Epithelial cell of proximal tubule (primary cell): ENCODE measurements at regions not wholly inside any gene's neighbourhood (a gene's known extent, or its start where the extent isn't known, plus 50 kb on each side); places are given as distances from the start of the nearest gene placed in this dataset.

Experiments used
- DNase-seq: peaks from one replicate; pipeline ENCODE4 v3.0.0-alpha.2; 2011; ENCODE audit warnings: low read depth
- H3K4me3 ChIP-seq: 2 replicates; pipeline ENCODE4 v1.5.1; 2011; ENCODE audit warnings: low read depth, mild to moderate bottlenecking, low read length
- CTCF ChIP-seq: conservative IDR thresholded peaks from 2 replicates; pipeline ENCODE4 v1.5.1; 2012; ENCODE audit warnings: low read depth, mild to moderate bottlenecking, low read length

DNA sequence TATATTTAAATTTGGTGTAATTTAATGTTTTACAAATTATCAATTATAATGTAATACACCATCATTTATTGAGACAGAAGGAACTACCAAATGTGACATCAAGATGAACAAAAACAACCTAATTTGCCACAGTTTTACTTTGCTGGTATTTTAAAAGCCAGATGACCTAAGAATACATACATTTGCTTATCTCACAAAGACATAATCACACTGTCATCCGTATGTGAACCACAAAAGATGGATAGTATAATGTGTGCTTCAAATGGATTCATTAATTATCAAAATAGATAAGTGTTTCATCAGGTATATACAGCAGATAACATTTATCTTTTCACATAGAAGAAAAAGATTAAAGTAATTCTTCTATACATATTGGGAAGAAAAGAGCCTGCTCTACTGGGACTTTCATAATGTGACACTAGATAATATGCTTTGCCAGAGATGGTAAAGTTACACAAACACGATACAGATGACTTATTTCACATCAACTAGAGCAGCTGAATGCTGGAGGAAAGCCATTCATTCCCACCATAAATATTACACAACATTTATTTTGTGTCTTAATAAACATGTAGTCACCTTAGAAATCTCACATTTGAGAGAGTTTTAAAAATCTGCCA is 278.5 kb downstream of the ISL1 start:
- no peak overlapping the region for H3K4me3 ChIP-seq
- TF ChIP-seq CTCF = no peak
- no peak for DNase-seq

GRCh38 chr5:51664491-51665250 is 281.4 kb downstream of the ISL1 start:
- no peak for TF ChIP-seq CTCF
- DNase-seq = no peak

GRCh38 chr5:51665251-51665593 is 282.0 kb downstream of the ISL1 start:
- no peak for DNase-seq
- H3K4me3 ChIP-seq = no peak overlapping the region
- no peak for TF ChIP-seq CTCF

More at GRCh38 chr5:51664491-51665250, 281.4 kb downstream of the ISL1 start:
- H3K4me3 ChIP-seq = no peak overlapping the region

- H3K4me3 ChIP-seq = no peak overlapping the region
- TF ChIP-seq CTCF = no peak
- no peak for DNase-seq
These were observed 285.8 kb downstream of the ISL1 start for GRCh38 chr5:51669095-51669494.

- DNase-seq = no peak
- no peak overlapping the region for H3K4me3 ChIP-seq
- TF ChIP-seq CTCF = no peak
These were observed 295.1 kb downstream of the ISL1 start for GRCh38 chr5:51678330-51678729.

GRCh38 chr5:51679286-51679685 is 296.0 kb downstream of the ISL1 start:
- TF ChIP-seq CTCF = no peak
- no peak for DNase-seq
- no peak overlapping the region for H3K4me3 ChIP-seq
